Tibial artery (tissue), 4 donors: ENCODE measurements at regions not wholly inside any gene's neighbourhood (a gene's known extent, or its start where the extent isn't known, plus 50 kb on each side); places are given as distances from the start of the nearest gene placed in this dataset.

Experiments used
- DNase-seq, 2 donors: peaks; one replicate each; pipeline ENCODE4 v3.0.0-alpha.2; 2019
- H3K27ac ChIP-seq, 2 donors: fragments of 200-600 bp; sonication (generic) in 1 of 2; 1 replicate in 1 of 2; 2 replicates in 1 of 2; pipeline ENCODE4 v1.5.1; 2018 to 2019; ENCODE audit warnings: mild to moderate bottlenecking in 1 of 2
- H3K27me3 ChIP-seq, 2 donors: fragments of 200-600 bp; sonication (generic) in 1 of 2; one replicate each; pipeline versions ENCODE4 v1.5.1 to v1.6.0; 2016 to 2019
- H3K36me3 ChIP-seq, 3 donors: fragments of 200-600 bp; sonication (generic) in 2 of 3; one replicate each; pipeline ENCODE4 v1.5.1; 2016 to 2019; ENCODE audit warnings: mild to moderate bottlenecking in 2 of 3
- H3K4me1 ChIP-seq, 4 donors: fragments of 200-600 bp; sonication (generic) in 2 of 4; 1 replicate in 3 of 4; 2 replicates in 1 of 4; pipeline ENCODE4 v1.5.1; 2016 to 2019
- H3K4me3 ChIP-seq, 2 donors: fragments of 200-600 bp; sonication (generic) in 1 of 2; 1 replicate in 1 of 2; 2 replicates in 1 of 2; pipeline ENCODE4 v1.5.1; 2018 to 2019; ENCODE audit warnings: mild to moderate bottlenecking in 2 of 2
- H3K9me3 ChIP-seq, 3 donors: fragments of 200-600 bp; sonication (generic) in 1 of 3; one replicate each; pipeline ENCODE4 v1.5.1; 2016 to 2019
- intact Hi-C: fragments of 100-400 bp; cut with DNase I; formaldehyde crosslinking; loops from one replicate; pipeline ENCODE4 v1.15.0; 2023; ENCODE audit warnings: low total_unique reads
- TF ChIP-seq, protein P1 (sequence below), 2 experiments: fragments of 200-600 bp in 1 of 2; fragments of 450-650 bp in 1 of 2; IDR thresholded peaks; one replicate each; pipeline ENCODE4 v1.5.1; 2017 to 2019; ENCODE audit warnings: antibody characterized with exemption in 2 of 2, mild to moderate bottlenecking in 1 of 2, moderate library complexity in 1 of 2

DNA sequence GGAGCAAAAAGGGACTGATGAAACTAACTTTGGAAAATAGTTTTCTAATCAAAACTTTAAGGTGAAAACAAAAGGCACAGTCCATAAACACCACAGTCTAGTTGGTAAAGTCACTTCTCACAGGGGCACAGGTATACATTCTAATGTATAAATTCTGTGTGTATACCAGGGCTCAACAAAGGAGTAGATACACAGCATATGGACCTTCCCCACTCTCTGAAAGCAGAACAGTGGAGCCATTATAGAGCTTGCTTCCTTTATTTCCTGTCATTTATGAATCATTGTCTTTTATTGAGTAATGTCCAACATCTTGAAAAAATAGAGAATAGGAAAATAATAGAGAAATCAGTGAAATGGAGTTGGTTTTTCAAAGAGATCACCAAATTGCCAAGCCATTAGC is 746.5 kb upstream of the CHRM3 start:
- Histone ChIP-seq H3K27ac (no peak overlapping the region), H3K27me3 (no peaks in the 10 kb centered on the region), H3K4me3 (no peak overlapping the region), H3K36me3 (no peaks in the 10 kb centered on the region), H3K9me3 (no peaks in the 10 kb centered on the region), H3K4me1 (peaks cover 0 to 3% (median 0%) of the 10 kb centered on the region in 4 donors)
- TF ChIP-seq, protein P1, sequence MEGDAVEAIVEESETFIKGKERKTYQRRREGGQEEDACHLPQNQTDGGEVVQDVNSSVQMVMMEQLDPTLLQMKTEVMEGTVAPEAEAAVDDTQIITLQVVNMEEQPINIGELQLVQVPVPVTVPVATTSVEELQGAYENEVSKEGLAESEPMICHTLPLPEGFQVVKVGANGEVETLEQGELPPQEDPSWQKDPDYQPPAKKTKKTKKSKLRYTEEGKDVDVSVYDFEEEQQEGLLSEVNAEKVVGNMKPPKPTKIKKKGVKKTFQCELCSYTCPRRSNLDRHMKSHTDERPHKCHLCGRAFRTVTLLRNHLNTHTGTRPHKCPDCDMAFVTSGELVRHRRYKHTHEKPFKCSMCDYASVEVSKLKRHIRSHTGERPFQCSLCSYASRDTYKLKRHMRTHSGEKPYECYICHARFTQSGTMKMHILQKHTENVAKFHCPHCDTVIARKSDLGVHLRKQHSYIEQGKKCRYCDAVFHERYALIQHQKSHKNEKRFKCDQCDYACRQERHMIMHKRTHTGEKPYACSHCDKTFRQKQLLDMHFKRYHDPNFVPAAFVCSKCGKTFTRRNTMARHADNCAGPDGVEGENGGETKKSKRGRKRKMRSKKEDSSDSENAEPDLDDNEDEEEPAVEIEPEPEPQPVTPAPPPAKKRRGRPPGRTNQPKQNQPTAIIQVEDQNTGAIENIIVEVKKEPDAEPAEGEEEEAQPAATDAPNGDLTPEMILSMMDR (IDR thresholded peaks at IDR 0.05) = no peak
- no peak for DNase-seq
- intact Hi-C loops = no loop called here

DNA sequence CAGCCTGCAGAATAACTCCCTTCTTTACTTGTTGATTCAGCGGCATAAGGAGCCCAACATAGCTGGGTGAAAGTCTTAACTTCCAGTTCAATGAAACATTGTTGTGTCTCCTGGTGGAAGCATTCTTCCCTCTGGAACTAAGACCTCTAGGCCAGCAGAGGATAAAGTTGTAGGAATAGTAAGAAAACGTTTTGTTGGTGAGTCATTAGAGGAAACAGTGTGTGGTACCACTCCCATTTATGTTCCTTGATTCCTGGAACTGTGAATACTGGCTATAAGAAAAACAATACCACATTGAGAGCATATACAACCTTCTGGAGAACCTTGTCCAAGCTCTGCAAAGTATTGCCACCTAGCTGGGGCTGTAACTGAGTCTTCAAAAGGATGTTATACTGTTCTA is 737.4 kb upstream of the ZP4 start:
- Histone ChIP-seq H3K27me3 (no peaks in the 10 kb centered on the region), H3K36me3 (no peaks in the 10 kb centered on the region), H3K4me3 (no peak overlapping the region), H3K27ac (no peak overlapping the region), H3K9me3 (no peaks in the 10 kb centered on the region), H3K4me1 (no peaks in the 10 kb centered on the region)
- TF ChIP-seq, protein P1 (IDR thresholded peaks at IDR 0.05) = no peak
- intact Hi-C loops = no loop called here
- no peak for DNase-seq

DNA sequence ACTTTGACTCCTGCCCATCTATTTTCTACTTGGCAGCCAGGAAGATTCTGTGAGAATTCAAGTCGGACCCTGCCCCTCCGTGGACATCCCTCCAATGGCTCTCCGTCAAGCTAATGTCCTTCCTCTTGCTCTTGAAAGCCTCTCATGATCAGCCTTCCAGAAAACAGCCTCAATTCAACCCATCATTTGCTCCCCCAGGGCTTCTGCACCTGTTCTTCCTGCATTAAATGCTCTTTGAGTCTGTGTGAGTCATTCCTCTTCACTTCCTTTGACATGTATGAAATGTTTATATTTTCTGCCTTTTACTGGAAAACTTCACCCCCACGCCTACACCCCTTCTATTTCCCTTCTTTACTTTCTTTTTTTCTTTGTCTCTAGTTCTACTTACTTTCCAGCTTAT is 734.1 kb upstream of the ZP4 start:
- no peaks in the 10 kb centered on the region for H3K4me1 ChIP-seq
- H3K27me3 ChIP-seq = no peaks in the 10 kb centered on the region
- H3K4me3 ChIP-seq = no peak overlapping the region
- DNase-seq = no peak
- H3K9me3 ChIP-seq = no peaks in the 10 kb centered on the region
- no peaks in the 10 kb centered on the region for H3K36me3 ChIP-seq
- TF ChIP-seq, protein P1 (IDR thresholded peaks at IDR 0.05) = no peak
- intact Hi-C loops = no loop called here
- no peak overlapping the region for H3K27ac ChIP-seq

DNA sequence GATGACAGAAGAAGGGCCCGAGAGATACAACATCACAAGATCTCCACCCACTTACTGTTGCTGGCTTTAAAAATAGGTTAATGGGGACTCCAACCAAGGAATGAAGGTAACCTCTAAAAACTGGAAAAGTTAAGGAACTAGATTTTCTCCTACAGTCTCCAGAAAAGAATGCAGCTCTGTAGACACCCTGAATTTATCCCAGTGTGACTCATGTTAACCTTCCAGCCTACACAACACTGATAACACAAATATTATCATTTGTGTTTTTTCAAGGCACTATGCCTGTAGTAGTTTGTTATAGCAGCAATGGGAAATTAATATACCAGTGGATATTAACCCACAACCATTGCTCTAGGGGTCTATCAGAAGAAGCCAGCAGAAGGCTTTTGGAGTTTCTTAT is 730.7 kb upstream of the ZP4 start:
- Histone ChIP-seq H3K9me3 (no peaks in the 10 kb centered on the region), H3K4me3 (no peak overlapping the region), H3K27me3 (no peaks in the 10 kb centered on the region), H3K36me3 (no peaks in the 10 kb centered on the region), H3K4me1 (no peaks in the 10 kb centered on the region), H3K27ac (no peak overlapping the region)
- intact Hi-C loops = no loop called here
- no peak for DNase-seq
- TF ChIP-seq, protein P1 (IDR thresholded peaks at IDR 0.05) = no peak

DNA sequence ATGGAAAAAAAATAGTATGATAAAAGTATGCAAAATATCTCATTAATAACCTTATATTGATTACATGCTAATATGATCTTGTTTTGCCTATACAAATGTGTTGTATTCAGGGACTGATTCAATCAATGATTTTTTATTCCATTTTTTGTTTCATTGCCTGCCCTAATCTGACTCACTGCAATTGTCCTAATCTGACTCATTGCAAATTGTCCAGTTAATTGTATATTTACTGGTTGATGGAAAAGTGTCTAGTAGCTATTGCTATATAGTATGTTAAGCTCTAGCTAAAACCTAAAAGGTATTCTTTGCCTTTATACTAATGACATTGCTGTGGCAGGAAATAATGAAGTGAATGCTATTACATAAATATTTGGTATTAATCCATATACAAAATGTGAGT is 728.9 kb upstream of the ZP4 start:
- no peak overlapping the region for H3K4me3 ChIP-seq
- DNase-seq = no peak
- H3K9me3 ChIP-seq = no peaks in the 10 kb centered on the region
- TF ChIP-seq, protein P1 (IDR thresholded peaks at IDR 0.05) = no peak
- no peaks in the 10 kb centered on the region for H3K36me3 ChIP-seq
- H3K27ac ChIP-seq = no peak overlapping the region
- no peaks in the 10 kb centered on the region for H3K27me3 ChIP-seq
- intact Hi-C loops = no loop called here
- H3K4me1 ChIP-seq = no peaks in the 10 kb centered on the region

DNA sequence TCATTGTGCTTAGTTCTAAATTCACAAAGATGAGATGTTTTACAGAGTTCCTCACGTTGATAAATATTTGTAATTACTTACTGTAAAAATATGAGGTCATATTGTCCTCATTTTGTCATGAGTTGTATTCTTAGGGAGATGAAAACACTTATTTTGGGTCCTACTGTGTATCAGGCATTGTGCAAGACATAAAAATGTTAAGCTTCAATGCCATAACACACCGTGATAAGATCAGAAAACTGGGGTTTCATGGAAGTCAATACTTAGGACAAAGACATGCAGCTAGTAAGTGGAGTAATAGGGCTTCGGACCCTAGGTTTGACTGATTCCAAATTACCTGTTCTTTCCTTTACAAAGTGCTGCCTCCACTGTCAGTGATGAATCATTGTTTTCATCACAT is 720.7 kb upstream of the ZP4 start:
- DNase-seq = no peak
- Histone ChIP-seq H3K4me1 (no peaks in the 10 kb centered on the region), H3K9me3 (no peaks in the 10 kb centered on the region), H3K27ac (no peak overlapping the region), H3K27me3 (no peaks in the 10 kb centered on the region), H3K4me3 (no peak overlapping the region), H3K36me3 (no peaks in the 10 kb centered on the region)
- intact Hi-C loops = no loop called here
- TF ChIP-seq, protein P1 (IDR thresholded peaks at IDR 0.05) = no peak
